ENCODE measurements at regions not wholly inside any gene's neighbourhood (a gene's known extent, or its start where the extent isn't known, plus 50 kb on each side); places are given as distances from the start of the nearest gene placed in this dataset.

DNA sequence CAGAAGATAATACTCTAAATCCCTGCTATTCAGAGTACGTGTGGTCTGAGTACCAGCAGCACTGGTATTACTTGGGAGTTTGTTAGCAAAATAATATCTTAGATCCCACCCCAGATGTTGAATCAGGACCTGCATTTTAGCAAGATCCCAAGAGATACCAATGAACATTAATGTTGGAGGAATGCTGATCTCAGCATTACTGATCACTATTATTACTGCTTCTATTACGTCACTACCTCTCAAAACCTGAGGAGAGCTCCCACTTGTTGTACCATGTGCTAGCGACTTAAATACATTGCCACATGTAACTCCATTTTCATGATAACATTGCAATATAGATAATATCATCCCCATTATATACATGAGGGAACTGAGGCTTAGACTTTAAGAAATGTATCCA, 185.2 kb downstream of the SPRY1 start:
- TF ChIP-seq, protein P1, sequence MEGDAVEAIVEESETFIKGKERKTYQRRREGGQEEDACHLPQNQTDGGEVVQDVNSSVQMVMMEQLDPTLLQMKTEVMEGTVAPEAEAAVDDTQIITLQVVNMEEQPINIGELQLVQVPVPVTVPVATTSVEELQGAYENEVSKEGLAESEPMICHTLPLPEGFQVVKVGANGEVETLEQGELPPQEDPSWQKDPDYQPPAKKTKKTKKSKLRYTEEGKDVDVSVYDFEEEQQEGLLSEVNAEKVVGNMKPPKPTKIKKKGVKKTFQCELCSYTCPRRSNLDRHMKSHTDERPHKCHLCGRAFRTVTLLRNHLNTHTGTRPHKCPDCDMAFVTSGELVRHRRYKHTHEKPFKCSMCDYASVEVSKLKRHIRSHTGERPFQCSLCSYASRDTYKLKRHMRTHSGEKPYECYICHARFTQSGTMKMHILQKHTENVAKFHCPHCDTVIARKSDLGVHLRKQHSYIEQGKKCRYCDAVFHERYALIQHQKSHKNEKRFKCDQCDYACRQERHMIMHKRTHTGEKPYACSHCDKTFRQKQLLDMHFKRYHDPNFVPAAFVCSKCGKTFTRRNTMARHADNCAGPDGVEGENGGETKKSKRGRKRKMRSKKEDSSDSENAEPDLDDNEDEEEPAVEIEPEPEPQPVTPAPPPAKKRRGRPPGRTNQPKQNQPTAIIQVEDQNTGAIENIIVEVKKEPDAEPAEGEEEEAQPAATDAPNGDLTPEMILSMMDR (IDR thresholded peaks at IDR 0.05): no peak
- TF ChIP-seq GATA2 (CRISPR knock-in tag; IDR thresholded peaks at IDR 0.05) (no peak), ELF1 (IDR thresholded peaks at IDR 0.05) (no peak), EP300 (IDR thresholded peaks at IDR 0.05; ENCODE audit: borderline replicate concordance in 1 of 2, low read depth in 1 of 2, low read length in 1 of 2) (no peak), RFX5 (IDR thresholded peaks at IDR 0.05; ENCODE audit: low read length) (no peak)
- TF ChIP-seq, protein P2, sequence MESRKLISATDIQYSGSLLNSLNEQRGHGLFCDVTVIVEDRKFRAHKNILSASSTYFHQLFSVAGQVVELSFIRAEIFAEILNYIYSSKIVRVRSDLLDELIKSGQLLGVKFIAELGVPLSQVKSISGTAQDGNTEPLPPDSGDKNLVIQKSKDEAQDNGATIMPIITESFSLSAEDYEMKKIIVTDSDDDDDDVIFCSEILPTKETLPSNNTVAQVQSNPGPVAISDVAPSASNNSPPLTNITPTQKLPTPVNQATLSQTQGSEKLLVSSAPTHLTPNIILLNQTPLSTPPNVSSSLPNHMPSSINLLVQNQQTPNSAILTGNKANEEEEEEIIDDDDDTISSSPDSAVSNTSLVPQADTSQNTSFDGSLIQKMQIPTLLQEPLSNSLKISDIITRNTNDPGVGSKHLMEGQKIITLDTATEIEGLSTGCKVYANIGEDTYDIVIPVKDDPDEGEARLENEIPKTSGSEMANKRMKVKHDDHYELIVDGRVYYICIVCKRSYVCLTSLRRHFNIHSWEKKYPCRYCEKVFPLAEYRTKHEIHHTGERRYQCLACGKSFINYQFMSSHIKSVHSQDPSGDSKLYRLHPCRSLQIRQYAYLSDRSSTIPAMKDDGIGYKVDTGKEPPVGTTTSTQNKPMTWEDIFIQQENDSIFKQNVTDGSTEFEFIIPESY (IDR thresholded peaks at IDR 0.05; ENCODE audit: borderline replicate concordance, low read depth): no peak
- TF ChIP-seq, protein P3, sequence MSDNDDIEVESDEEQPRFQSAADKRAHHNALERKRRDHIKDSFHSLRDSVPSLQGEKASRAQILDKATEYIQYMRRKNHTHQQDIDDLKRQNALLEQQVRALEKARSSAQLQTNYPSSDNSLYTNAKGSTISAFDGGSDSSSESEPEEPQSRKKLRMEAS (IDR thresholded peaks at IDR 0.05; ENCODE audit: low read depth): no peak

Data from SK-N-SH (cell line).